A549 (cell line): ENCODE measurements at regions not wholly inside any gene's neighbourhood (a gene's known extent, or its start where the extent isn't known, plus 50 kb on each side); places are given as distances from the start of the nearest gene placed in this dataset.

Experiments
- ATAC-seq, 2 experiments: fragments of 200-7000 bp in 1 of 2; fragments of >200 bp in 1 of 2; cut with Nextera tagmentation in 1 of 2; cut with Tn5 transposase in 1 of 2; 3 replicates each; pipeline versions ENCODE4 v1.8.0 to v1.9.1; 2018 to 2020; ENCODE audit warnings: mild to moderate bottlenecking in 1 of 2, moderate library complexity in 1 of 2
- CTCF ChIA-PET: fragments of 300-600 bp; sonication (Branson Sonifier 250); formaldehyde crosslinking; extraction: SDS; loops from one replicate; lab custom pipeline; 2021; ENCODE audit warnings: antibody characterized with exemption, inconsistent platforms; lab: Yijun Ruan, JAX
- POLR2A ChIA-PET: fragments of 350-600 bp; formaldehyde crosslinking; extraction: SDS; loops from one replicate; lab custom pipeline; 2021; ENCODE audit warnings: antibody characterized with exemption, inconsistent platforms; lab: Yijun Ruan, JAX
- DNase-seq, 2 experiments: peaks; one replicate each; pipeline versions ENCODE4 v3.0.0 to v3.0.0-alpha.2; 2011 to 2016; ENCODE audit warnings: low read depth in 1 of 2, low spot score in 1 of 2
- FAIRE-seq: peaks from 2 replicates; lab custom pipeline; 2011; peaks lifted over from hg19 to GRCh38; lab: Jason Lieb, UNC
- H3K27ac ChIP-seq, 2 experiments: fragments of >200 bp; sonication (Bioruptor Twin); formaldehyde crosslinking; 3 replicates each; pipeline ENCODE4 v1.5.1; 2016 to 2017
- H3K4me1 ChIP-seq: fragments of >200 bp; sonication (Bioruptor Twin); formaldehyde crosslinking; 3 replicates; pipeline ENCODE4 v1.6.1; 2016
- H3K4me2 ChIP-seq: fragments of >200 bp; sonication (Bioruptor Twin); formaldehyde crosslinking; 3 replicates; pipeline ENCODE4 v1.6.1; 2016
- H3K4me3 ChIP-seq: fragments of >200 bp; sonication (Bioruptor Twin); formaldehyde crosslinking; 3 replicates; pipeline ENCODE4 v1.5.1; 2016
- H3K9me3 ChIP-seq: fragments of >200 bp; sonication (Bioruptor Twin); formaldehyde crosslinking; 3 replicates; pipeline ENCODE4 v1.6.1; 2016
- EP300 ChIP-seq, 2 experiments: fragments of >200 bp; sonication (Bioruptor Twin); formaldehyde crosslinking; IDR thresholded peaks; 2 replicates in 1 of 2; 3 replicates in 1 of 2; pipeline ENCODE4 v1.6.1; 2016 to 2017
- HDAC2 ChIP-seq: fragments of 200-600 bp; sonication (generic); IDR thresholded peaks from 2 replicates; pipeline ENCODE4 v1.6.1; 2016
- HEYL ChIP-seq: fragments of 250-450 bp; sonication (Bioruptor Pico); IDR thresholded peaks from 2 replicates; pipeline ENCODE4 v1.8.0; 2021; ENCODE audit warnings: mild to moderate bottlenecking, moderate library complexity
- HOXA7 ChIP-seq: fragments of 250-450 bp; sonication (Bioruptor Pico); IDR thresholded peaks from 2 replicates; pipeline ENCODE4 v1.5.0; 2020; ENCODE audit warnings: mild to moderate bottlenecking, moderate library complexity
- HOXB13 ChIP-seq: fragments of 250-450 bp; sonication (Bioruptor Pico); IDR thresholded peaks from 2 replicates; pipeline ENCODE4 v1.5.0; 2020; ENCODE audit warnings: low read depth, mild to moderate bottlenecking, moderate library complexity
- HOXB5 ChIP-seq: fragments of 250-450 bp; sonication (Bioruptor Pico); IDR thresholded peaks from 2 replicates; pipeline ENCODE4 v1.5.0; 2020; ENCODE audit warnings: mild to moderate bottlenecking, moderate library complexity
- KDM1A ChIP-seq: fragments of 200-600 bp; sonication (generic); IDR thresholded peaks from 2 replicates; pipeline ENCODE4 v1.6.1; 2016; ENCODE audit warnings: low read depth, mild to moderate bottlenecking
- MAFK ChIP-seq: fragments of 450-650 bp; IDR thresholded peaks from 2 replicates; pipeline ENCODE4 v1.6.1; 2014; ENCODE audit not compliant: partially characterized antibody
- MYC ChIP-seq: IDR thresholded peaks from 2 replicates; pipeline ENCODE4 v1.6.1; 2012; ENCODE audit warnings: mild to moderate bottlenecking, inconsistent platforms, low read length, improper control_type of control experiment, borderline replicate concordance
- NPAS2 ChIP-seq: fragments of 250-450 bp; sonication (Bioruptor Pico); IDR thresholded peaks from 2 replicates; pipeline ENCODE4 v1.8.0; 2022; ENCODE audit warnings: mild to moderate bottlenecking, moderate library complexity, borderline replicate concordance
- POLR2A ChIP-seq: IDR thresholded peaks from 2 replicates; pipeline ENCODE4 v1.6.1; 2012; ENCODE audit warnings: mild to moderate bottlenecking, low read length
- POLR2AphosphoS2 ChIP-seq: conservative IDR thresholded peaks from 2 replicates; pipeline ENCODE4 v1.6.1; 2012; ENCODE audit warnings: low read length, improper control_type of control experiment, inconsistent platforms
- RARB ChIP-seq: fragments of 250-450 bp; sonication (Bioruptor Pico); IDR thresholded peaks from 2 replicates; pipeline ENCODE4 v1.8.0; 2021; ENCODE audit warnings: mild to moderate bottlenecking, moderate library complexity
- RFX5 ChIP-seq: fragments of 450-650 bp; IDR thresholded peaks from 2 replicates; pipeline ENCODE4 v1.7.1; 2014; ENCODE audit warnings: antibody characterized with exemption, mild to moderate bottlenecking, moderate library complexity
- RNF2 ChIP-seq: fragments of 200-600 bp; sonication (generic); IDR thresholded peaks from 2 replicates; pipeline ENCODE4 v1.6.1; 2016; ENCODE audit warnings: low read depth, mild to moderate bottlenecking, antibody characterized with exemption, moderate library complexity, borderline replicate concordance
- SREBF2 ChIP-seq: fragments of 450-650 bp; IDR thresholded peaks from 2 replicates; pipeline ENCODE4 v1.6.1; 2014; ENCODE audit warnings: mild to moderate bottlenecking, moderate library complexity
- TP53 ChIP-seq: fragments of 250-450 bp; sonication (Bioruptor Pico); IDR thresholded peaks from 2 replicates; pipeline ENCODE4 v1.5.0; 2021; ENCODE audit warnings: mild to moderate bottlenecking, moderate library complexity
- ZSCAN20 ChIP-seq: fragments of 250-450 bp; sonication (Bioruptor Pico); IDR thresholded peaks from 2 replicates; pipeline ENCODE4 v1.8.0; 2022; ENCODE audit warnings: mild to moderate bottlenecking, moderate library complexity
- WGBS: methylation state at CpG from one replicate; pipeline ENCODE4 v1.1.6; 2017; ENCODE audit errors: missing lambda C conversion rate; 5-methylcytosine and 5-hydroxymethylcytosine counted together
- TF ChIP-seq, protein P1 (sequence below): fragments of 250-450 bp; sonication (Bioruptor Pico); IDR thresholded peaks from 2 replicates; pipeline ENCODE4 v1.5.0; 2020; ENCODE audit warnings: low read depth, mild to moderate bottlenecking, moderate library complexity
- TF ChIP-seq, protein P2 (sequence below): fragments of >200 bp; sonication (Bioruptor Twin); formaldehyde crosslinking; IDR thresholded peaks from 3 replicates; pipeline ENCODE4 v1.5.1; 2016
- TF ChIP-seq, protein P3 (sequence below): IDR thresholded peaks from 2 replicates; pipeline ENCODE4 v1.6.1; 2012
- TF ChIP-seq, protein P4 (sequence below): fragments of 250-450 bp; sonication (Bioruptor Pico); IDR thresholded peaks from 2 replicates; pipeline ENCODE4 v1.5.0; 2021; ENCODE audit warnings: mild to moderate bottlenecking, moderate library complexity, borderline replicate concordance
- TF ChIP-seq, protein P5 (sequence below): fragments of 150-350 bp; IDR thresholded peaks from 2 replicates; pipeline ENCODE4 v1.6.1; 2014; ENCODE audit warnings: low read depth, mild to moderate bottlenecking, low read length
- TF ChIP-seq, protein P6 (sequence below): fragments of >200 bp; sonication (Bioruptor Twin); formaldehyde crosslinking; IDR thresholded peaks from 3 replicates; pipeline ENCODE4 v1.6.1; 2016

DNA sequence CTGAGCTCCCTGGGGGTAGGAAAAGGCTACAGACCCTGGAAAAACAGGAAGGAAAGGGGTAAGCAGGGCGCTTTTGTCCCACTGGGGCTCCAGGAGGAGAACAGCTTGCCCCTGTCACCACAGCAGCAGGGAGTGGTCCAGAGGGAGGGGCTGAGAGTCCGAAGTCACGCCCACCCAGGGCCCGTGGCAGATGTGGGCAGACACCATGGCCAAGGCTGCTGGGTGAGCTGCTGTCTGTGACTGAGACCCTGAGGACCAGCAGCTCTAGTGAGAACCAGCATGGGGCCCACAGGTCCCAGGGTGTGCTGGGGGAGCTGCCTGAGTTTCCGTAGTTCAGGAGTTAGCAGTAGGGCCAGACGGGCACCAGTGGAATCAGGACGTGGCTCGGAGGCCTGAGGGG, 162.0 kb downstream of the SPP2 start:
- POLR2A ChIA-PET = interaction anchor here (0.6 kb wide), 1 partner anchor 804 kb away, joined by 4 read pairs; no protein-coding TSS in a partner anchor
- peak overlapping the region; percentile 23 to 65; a peak in 5 of 6 replicates for H3K27ac ChIP-seq
- DNase-seq (no peak), FAIRE-seq (no peak), ATAC-seq (peak in 1 of 2 experiments; percentile 33; a peak in 4 of 6 replicates)
- H3K9me3 ChIP-seq = peaks cover 5% of the 10 kb centered on the region; the same call in 2 of the 3 replicates
- H3K4me2 ChIP-seq = no peak overlapping the region
- no peak overlapping the region for H3K4me3 ChIP-seq
- H3K4me1 ChIP-seq = peaks cover 16% of the 10 kb centered on the region; the same call in 2 of the 3 replicates
- TF ChIP-seq, protein P1, sequence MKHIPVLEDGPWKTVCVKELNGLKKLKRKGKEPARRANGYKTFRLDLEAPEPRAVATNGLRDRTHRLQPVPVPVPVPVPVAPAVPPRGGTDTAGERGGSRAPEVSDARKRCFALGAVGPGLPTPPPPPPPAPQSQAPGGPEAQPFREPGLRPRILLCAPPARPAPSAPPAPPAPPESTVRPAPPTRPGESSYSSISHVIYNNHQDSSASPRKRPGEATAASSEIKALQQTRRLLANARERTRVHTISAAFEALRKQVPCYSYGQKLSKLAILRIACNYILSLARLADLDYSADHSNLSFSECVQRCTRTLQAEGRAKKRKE = no peak
- TF ChIP-seq, protein P2, sequence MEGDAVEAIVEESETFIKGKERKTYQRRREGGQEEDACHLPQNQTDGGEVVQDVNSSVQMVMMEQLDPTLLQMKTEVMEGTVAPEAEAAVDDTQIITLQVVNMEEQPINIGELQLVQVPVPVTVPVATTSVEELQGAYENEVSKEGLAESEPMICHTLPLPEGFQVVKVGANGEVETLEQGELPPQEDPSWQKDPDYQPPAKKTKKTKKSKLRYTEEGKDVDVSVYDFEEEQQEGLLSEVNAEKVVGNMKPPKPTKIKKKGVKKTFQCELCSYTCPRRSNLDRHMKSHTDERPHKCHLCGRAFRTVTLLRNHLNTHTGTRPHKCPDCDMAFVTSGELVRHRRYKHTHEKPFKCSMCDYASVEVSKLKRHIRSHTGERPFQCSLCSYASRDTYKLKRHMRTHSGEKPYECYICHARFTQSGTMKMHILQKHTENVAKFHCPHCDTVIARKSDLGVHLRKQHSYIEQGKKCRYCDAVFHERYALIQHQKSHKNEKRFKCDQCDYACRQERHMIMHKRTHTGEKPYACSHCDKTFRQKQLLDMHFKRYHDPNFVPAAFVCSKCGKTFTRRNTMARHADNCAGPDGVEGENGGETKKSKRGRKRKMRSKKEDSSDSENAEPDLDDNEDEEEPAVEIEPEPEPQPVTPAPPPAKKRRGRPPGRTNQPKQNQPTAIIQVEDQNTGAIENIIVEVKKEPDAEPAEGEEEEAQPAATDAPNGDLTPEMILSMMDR = no peak
- TF ChIP-seq HOXA7 (CRISPR knock-in tag) (no peak), HOXB13 (CRISPR knock-in tag) (no peak), ZSCAN20 (CRISPR knock-in tag) (no peak), KDM1A (no peak), MYC (no peak), SREBF2 (no peak), RNF2 (no peak), RFX5 (no peak), HOXB5 (CRISPR knock-in tag) (no peak), TP53 (no peak), POLR2AphosphoS2 (no peak)
- TF ChIP-seq, protein P3, sequence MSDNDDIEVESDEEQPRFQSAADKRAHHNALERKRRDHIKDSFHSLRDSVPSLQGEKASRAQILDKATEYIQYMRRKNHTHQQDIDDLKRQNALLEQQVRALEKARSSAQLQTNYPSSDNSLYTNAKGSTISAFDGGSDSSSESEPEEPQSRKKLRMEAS = no peak
- TF ChIP-seq, protein P4, sequence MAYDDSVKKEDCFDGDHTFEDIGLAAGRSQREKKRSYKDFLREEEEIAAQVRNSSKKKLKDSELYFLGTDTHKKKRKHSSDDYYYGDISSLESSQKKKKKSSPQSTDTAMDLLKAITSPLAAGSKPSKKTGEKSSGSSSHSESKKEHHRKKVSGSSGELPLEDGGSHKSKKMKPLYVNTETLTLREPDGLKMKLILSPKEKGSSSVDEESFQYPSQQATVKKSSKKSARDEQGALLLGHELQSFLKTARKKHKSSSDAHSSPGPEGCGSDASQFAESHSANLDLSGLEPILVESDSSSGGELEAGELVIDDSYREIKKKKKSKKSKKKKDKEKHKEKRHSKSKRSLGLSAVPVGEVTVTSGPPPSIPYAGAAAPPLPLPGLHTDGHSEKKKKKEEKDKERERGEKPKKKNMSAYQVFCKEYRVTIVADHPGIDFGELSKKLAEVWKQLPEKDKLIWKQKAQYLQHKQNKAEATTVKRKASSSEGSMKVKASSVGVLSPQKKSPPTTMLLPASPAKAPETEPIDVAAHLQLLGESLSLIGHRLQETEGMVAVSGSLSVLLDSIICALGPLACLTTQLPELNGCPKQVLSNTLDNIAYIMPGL (CRISPR knock-in tag) = no peak
- TF ChIP-seq, protein P5, sequence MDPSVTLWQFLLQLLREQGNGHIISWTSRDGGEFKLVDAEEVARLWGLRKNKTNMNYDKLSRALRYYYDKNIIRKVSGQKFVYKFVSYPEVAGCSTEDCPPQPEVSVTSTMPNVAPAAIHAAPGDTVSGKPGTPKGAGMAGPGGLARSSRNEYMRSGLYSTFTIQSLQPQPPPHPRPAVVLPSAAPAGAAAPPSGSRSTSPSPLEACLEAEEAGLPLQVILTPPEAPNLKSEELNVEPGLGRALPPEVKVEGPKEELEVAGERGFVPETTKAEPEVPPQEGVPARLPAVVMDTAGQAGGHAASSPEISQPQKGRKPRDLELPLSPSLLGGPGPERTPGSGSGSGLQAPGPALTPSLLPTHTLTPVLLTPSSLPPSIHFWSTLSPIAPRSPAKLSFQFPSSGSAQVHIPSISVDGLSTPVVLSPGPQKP = no peak
- 93% methylated on average over 8 of the region's 8 CpGs for WGBS
- CTCF ChIA-PET = interaction anchor here (0.5 to 1.9 kb wide), 5 partner anchors 12 to 1434 kb away, joined by 3 to 5 read pairs (median 3); no protein-coding TSS in a partner anchor

DNA sequence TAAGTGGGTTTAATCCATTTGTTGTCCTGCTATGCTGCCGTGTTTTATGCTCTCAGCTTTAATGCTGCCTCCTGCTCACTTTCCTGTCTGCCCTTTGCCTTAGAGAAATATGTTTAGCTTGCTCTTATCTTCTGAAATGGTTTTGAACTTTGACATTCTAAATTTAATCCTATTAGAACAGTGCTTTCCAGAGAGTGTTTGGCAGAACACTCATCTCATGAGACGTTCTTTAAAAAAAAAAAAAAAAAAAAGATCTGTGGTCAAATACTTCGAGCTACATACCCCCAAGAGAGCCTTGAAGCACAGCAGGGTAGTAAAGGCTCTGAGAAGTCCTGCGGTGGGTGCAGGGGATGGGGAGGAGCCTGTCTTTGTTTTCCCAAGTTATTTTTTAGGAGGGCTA, 161.3 kb downstream of the SPP2 start:
- H3K9me3 ChIP-seq = peaks cover 13% of the 10 kb centered on the region
- H3K4me1 ChIP-seq = peaks cover 16% of the 10 kb centered on the region; the same call in 2 of the 3 replicates
- peak overlapping the region; percentile 13 to 65; a peak in 4 of 6 replicates for H3K27ac ChIP-seq
- CTCF ChIA-PET = interaction anchor here (0.8 to 1.9 kb wide), 2 partner anchors 46 to 76 kb away, joined by 3 to 5 read pairs; no protein-coding TSS in a partner anchor
- no peak overlapping the region for H3K4me3 ChIP-seq
- FAIRE-seq = no peak
- DNase-seq = no peak
- ATAC-seq = peak in 1 of 2 experiments; percentile 38; a peak in 3 of 6 replicates
- WGBS = 31% methylated on average over 4 of the region's 4 CpGs
- POLR2A ChIA-PET = interaction anchor here (0.6 kb wide), 1 partner anchor 804 kb away, joined by 4 read pairs; no protein-coding TSS in a partner anchor
- peak overlapping the region; percentile 38 for H3K4me2 ChIP-seq
- TF ChIP-seq NPAS2 (CRISPR knock-in tag) = no peak
- TF ChIP-seq, protein P2 = no peak
- TF ChIP-seq RARB (CRISPR knock-in tag) = no peak
- no peak for TF ChIP-seq HDAC2
- TF ChIP-seq, protein P1 = no peak
- TF ChIP-seq HEYL (CRISPR knock-in tag) = no peak
- no peak for TF ChIP-seq MAFK
- TF ChIP-seq EP300 (IDR thresholded peaks at IDR 0.05) = no peak
- TF ChIP-seq POLR2A = no peak
- TF ChIP-seq, protein P6, sequence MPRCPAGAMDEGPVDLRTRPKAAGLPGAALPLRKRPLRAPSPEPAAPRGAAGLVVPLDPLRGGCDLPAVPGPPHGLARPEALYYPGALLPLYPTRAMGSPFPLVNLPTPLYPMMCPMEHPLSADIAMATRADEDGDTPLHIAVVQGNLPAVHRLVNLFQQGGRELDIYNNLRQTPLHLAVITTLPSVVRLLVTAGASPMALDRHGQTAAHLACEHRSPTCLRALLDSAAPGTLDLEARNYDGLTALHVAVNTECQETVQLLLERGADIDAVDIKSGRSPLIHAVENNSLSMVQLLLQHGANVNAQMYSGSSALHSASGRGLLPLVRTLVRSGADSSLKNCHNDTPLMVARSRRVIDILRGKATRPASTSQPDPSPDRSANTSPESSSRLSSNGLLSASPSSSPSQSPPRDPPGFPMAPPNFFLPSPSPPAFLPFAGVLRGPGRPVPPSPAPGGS = no peak
